GM19025 (cell line): ENCODE measurements at regions not wholly inside any gene's neighbourhood (a gene's known extent, or its start where the extent isn't known, plus 50 kb on each side); places are given as distances from the start of the nearest gene placed in this dataset.
A peak's percentile ranks its signal among the peaks of the same experiment; 100 is the strongest.

Experiments
- ATAC-seq: cut with Tn5 transposase; IDR thresholded peaks from one replicate; pipeline ENCODE4 v1.9.1; 2021; ENCODE audit warnings: mild to moderate bottlenecking, low read depth, moderate library complexity; ENCODE audit not compliant: unreplicated experiment

GRCh38 chr5:8314965-8315364, 446.0 kb downstream of the MTRR start:
- ATAC-seq, result no peak

- no peak for ATAC-seq
Observed at GRCh38 chr5:8316608-8317280, 447.8 kb downstream of the MTRR start.

GRCh38 chr5:8317335-8317734, 448.4 kb downstream of the MTRR start:
- no peak for ATAC-seq

- ATAC-seq, result no peak
Observed at GRCh38 chr5:8320244-8320643, 451.3 kb downstream of the MTRR start.

DNA sequence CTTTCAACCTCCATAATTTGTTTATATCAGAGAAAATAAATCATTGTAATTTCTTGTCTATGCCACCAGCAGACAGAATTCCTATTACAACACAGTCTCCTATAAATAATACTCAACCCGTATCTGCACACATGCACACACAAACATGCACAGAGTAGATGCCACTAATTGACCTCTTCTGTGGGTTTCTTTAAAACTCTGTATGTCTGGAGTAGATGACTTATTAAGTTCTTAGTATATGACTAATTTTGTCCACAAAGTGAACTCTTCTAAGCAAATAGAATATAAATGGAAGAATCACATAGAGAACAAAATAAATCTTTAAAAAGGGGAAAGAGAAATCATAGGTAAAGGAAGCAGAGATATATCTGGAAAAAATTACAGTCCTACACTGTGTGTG, 452.3 kb downstream of the MTRR start:
- ATAC-seq, result no peak

GRCh38 chr5:8322484-8322883, 453.5 kb downstream of the MTRR start:
- no peak for ATAC-seq

GRCh38 chr5:8327016-8327415, 458.1 kb downstream of the MTRR start:
- ATAC-seq, result no peak

DNA sequence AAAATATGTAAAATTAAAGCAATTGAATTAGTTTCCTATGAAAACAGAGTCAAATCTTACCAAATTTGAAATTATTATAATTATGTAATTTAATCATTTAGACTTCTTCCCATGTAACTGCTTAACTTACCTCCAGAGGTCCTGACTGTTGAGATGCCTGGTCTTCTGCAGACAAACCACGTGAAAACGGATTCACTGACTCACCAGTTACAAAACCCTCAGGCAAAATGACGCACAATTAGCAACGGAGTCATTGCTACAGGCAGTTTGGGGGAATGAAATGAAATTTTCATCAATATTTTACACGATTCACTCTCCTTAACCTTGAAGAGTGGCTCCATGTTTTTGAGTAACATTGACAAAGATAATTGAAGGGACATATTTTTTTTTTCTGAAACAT, 460.8 kb downstream of the MTRR start:
- ATAC-seq, result no peak

DNA sequence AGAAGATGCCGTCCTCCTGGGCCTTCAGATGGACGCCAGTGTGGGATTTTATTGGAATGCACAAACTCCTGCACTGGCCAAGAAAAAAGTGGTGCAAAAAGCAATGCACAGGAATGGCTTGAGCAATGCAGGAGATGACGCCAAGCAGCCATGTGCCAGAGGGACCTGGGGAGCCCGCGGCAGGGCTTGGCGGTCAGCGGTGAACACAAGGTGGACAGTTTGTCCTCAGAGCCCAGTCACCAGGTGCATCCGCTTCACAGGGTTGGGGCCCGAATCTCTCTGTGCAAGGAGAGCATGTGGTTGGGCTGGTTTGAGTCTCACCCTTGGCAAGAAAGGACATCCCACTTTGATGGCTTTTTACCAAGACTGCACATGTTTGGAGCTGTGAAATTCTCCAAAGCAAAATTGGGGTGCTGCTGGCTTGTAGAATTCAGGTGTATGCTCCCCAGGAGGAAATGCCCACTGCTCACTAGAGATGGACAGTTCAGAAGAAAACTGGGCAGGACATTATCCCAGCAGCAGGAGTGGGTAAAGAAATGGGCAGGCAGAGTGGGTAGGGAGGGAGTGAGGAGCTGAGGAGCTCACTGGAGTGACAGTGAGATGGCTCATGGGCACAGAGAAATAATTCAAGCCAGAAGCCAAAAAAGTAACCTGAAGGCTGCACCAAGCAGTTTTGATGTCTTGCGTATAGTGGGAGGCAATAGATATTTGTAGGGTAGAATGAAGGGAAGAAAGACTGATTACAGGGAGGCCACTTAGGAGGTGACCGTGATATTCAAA, 463.9 kb downstream of the MTRR start:
- no peak for ATAC-seq

- ATAC-seq, result no peak
Observed at GRCh38 chr5:8333485-8333884, 464.5 kb downstream of the MTRR start.

DNA sequence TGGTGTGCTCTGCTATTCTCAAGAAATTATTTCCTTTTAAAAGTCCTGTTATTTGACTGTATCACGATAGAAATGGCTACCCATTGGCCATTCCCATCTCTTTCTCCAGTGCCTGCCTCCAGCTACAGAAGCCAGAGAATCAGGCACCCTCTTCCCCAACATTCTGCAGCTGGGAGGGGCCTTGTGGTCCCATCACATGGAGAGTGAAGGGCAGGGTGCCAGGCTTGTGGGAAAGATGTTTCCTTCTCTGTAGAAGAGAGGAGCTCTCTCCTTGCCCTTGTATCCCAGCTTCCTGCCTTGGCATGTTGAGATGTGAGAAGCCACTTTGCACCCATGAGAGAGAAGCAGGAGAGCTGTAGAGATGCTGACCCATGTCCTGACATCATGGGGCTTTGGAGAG, 465.0 kb downstream of the MTRR start:
- ATAC-seq, result no peak

DNA sequence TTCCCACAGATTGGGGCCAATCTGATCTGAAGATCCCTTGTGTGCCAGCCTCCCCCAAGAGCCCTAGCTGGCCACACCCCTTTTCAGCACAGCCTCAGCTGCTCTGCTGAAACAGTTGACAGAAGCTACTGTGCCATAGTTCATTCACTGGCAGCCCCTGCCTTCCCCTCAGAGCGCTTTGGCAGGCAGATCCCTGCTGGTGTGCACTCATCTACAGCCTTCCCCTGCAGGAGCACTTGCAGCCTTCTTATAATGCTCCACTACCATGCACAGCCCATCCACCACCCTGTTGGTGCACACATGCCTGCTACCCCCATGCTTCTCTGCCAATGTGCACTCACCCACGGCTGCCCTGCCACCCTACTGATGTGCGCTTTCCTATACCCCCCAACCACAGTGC, 471.3 kb downstream of the MTRR start:
- ATAC-seq, result no peak

DNA sequence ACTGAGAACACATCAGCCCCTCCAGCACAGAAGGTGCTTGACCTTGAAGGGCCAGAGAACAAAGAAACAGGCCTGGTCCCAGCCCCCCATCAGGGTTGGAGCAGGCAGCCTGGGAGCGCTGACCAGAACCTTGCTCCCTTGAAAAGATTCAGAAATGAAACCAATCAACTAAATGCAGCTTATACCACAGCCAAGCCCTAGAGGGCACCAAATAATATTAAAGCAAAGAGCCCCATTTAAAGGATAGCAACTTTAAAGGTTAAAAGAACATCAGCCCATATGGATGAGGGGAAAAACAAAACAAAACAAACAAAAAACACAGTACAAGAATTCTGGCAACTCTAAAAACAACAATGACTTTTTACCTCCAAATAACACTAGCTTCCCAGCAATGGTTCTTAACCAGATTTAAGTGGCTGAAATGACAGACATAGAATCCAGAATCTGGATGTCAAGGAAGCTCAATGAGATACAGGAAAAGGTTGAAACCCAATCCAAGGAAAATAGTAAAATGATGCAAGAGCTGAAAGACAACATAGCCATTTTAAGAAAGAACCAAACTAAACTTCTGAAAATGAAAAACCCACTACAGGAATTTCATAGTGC, 471.9 kb downstream of the MTRR start:
- no peak for ATAC-seq

DNA sequence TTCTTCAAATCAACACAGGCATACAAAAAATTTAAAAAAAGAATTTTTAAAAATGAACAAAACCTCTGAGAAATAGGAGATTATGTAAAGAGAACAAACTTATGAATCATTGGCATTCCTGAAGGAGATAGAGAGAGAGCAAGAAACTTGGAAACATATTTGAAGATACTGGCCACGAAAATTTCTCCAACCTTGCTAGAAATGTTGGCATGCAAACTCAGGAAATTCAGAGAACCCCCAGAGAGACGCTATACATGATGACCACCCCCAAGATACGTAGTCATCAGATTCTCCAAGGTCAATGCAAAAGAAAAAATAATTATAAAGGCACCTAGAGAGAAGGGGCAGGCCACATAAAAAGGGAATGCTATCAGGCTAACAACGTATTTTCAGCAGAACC, 472.5 kb downstream of the MTRR start:
- ATAC-seq, result no peak

- no peak for ATAC-seq
Observed at GRCh38 chr5:8347984-8348383, 479.0 kb downstream of the MTRR start.

- ATAC-seq, result peak; percentile 81
Observed at GRCh38 chr5:8349855-8350254, 480.9 kb downstream of the MTRR start.

- ATAC-seq, result no peak
Observed at GRCh38 chr5:8350644-8351339, 481.8 kb downstream of the MTRR start.

DNA sequence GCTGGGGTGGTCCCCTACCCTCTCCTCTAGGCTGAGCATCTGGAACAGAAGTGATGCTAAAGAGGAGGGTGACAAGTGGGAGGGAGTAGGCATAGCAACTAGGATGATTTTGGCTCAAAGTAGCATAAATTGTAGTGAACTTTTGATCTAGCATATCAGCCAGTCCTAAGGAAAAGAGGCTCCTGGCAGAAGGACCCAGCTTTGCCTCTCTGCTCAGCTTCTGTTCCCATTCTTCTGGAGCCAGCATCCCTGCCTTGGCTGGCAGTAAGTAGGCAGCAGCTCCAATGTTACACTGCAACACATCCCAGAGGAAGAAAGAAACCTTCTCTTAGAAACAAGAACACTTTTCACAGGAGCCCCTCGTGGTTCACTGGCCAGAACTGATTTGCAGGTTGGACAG, 487.0 kb downstream of the MTRR start:
- no peak for ATAC-seq

- ATAC-seq, result no peak
Observed at GRCh38 chr5:8360012-8360411, 491.1 kb downstream of the MTRR start.

DNA sequence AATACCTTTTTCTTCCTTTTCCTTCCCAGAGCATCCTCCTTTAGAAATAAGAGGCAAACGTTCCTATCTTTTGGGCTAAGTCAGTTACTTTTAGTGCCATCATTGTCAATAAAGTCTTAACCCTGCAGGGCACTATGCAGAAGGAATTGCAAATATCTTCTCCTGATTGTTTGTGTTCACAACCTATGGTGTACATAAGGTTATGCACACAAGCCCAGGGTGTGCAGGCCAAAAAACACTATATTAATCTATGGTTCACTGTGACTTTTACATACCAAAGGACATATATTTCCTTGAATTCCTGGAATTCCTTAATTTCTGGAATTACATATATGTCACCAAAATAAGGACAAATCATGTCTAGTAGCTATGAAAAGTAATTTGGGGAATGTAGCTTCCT, 493.5 kb downstream of the MTRR start:
- no peak for ATAC-seq

GRCh38 chr5:8363138-8363537, 494.2 kb downstream of the MTRR start:
- ATAC-seq, result no peak
